RCC 7860 (cell line): ENCODE measurements at regions not wholly inside any gene's neighbourhood (a gene's known extent, or its start where the extent isn't known, plus 50 kb on each side); places are given as distances from the start of the nearest gene placed in this dataset.

Source experiments
- DNase-seq: peaks from one replicate; pipeline ENCODE4 v3.0.0-alpha.2; 2015; ENCODE audit warnings: low spot score
- FAIRE-seq: peaks from 2 replicates; lab custom pipeline; 2012; peaks lifted over from hg19 to GRCh38; lab: Jason Lieb, UNC

DNA sequence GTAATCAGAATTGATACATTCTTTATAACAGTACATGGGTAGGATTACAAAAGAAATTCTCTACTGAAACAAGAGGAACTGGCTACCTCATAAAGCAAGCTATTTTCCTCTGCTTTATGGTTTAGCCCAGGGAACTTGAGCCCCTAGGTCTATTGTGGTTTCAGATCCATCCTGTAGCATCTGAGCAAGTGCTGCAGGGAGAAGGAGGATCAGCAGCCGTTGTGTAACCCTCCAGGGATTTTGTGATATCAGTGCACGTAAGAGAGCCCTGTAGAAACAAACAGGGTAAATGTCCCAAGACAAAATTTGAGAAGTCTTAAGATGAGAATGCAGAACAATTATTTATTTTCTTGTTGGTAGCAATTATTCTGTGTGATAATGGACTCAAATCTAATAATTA, 165.2 kb upstream of the DEFB112 start:
- FAIRE-seq = no peak
- DNase-seq = no peak

DNA sequence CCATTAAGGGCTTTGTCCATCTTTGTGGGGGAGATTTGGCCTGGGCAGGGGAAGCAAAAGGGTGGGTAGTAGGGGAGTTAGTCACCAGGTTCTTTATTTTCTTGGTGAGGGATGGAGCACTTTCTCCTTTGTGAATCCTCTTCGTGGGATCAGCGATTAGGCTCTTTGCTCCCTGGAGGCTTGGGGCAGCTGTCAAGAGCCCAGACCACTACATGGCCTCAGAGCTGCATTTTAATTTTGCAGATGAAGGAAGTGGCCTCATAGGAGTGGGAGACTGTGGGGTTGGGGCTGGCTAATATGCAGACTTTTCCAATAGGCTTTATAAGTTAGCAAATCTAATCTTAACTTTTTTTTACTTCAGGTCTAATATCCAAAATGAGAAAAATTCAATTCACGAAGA, 168.1 kb upstream of the DEFB112 start:
- DNase-seq = no peak
- FAIRE-seq = no peak

DNA sequence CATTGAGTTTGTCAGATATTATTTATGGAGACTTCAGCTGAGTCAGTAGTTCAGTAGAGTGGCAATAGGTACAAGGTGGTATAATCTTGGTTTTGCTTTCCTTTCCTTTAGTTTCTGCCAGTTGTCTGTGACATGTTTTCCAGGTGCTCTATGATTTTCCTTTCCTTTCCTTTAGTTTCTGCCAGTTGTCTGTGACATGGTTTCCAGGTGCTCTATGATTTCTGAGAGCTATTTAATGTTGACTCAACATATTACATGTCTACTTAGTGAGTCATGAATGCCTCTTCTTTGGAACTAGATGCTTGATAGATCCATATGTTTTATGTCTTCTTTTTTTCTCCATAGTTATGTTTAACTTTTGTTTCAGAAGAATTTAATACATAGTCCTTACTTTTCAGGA, 186.4 kb upstream of the DEFB112 start:
- DNase-seq (no peak), FAIRE-seq (no peak)

DNA sequence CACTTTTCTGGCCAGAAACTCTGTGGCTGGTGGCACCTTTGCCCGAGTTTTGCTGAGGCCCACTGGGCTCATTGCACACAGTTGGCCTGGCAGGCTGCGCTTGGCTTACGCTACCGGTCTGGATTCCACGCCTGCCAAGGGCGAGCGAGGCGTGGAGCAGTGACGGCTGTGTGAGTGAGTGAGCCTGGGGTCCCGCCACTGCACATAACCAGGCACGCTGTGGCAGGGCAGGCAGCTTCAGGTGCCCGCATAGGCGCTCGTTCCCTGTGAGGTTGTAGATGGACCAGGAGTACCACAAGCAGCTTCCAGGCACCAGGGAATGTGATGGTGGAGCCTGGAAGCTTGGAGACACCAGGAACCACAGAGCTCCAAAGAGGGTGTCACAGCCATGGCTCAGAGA, 190.1 kb upstream of the DEFB112 start:
- DNase-seq (no peak), FAIRE-seq (no peak)

DNA sequence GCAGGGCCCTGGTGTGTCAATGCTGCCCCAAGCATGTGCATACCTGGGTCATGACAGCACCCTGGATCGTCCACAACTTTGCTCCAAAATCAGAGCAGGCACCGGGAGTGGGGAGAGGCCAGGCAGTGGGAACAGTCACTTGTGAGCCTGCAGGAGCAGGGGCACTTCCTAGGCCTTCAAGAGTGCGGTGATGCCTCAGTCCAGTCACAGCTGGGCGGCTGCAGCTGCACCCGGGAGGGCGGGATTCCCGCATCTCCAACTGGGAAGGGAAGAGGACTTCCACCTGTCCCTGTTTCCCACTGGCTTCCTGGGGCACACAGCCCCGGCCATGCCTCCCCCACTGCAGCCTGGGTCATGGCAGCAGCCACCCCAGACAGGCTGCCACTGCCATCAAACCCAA, 191.3 kb upstream of the DEFB112 start:
- FAIRE-seq = no peak

DNA sequence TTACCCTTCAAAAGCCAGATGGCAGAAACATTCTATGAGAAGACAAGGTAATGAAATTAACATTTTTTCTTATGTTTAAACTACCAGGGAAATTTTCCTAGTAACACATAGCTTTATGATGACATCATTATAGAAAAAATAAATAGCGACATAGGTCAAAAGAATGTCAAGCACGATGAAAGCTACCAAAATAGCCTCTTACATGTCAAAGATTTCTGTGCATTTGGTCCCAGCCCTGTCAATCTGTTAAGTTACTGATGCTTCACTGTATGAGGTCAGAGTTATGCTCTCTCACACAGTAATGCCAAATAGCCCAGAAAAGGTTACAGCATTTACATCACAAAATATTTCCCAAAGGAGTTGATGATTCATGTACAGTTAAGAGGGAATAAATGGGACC, 199.8 kb upstream of the DEFB112 start:
- no peak for FAIRE-seq
- DNase-seq = no peak

More for the DNA sequence above, 191.3 kb upstream of the DEFB112 start:
- no peak for DNase-seq

DNA sequence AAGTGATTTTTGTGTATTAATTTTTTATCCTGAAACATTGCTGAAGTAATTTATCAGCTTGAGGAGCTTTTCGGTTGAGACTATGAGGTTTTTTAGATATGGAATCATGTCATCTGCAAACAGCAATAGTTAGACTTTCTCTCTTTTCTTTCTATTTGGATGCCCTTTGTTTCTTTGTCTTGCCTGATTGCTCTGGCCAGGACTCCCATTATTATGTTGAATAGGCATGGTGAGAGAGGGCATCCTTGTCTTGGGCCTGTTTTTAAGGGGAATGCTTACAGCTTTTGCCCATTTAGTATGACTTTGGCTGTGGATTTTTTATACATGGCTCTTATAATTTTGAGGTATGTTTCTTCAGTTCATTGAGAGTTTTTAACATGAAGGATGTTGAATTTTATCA, 207.6 kb upstream of the DEFB112 start:
- FAIRE-seq = no peak
- DNase-seq = no peak

DNA sequence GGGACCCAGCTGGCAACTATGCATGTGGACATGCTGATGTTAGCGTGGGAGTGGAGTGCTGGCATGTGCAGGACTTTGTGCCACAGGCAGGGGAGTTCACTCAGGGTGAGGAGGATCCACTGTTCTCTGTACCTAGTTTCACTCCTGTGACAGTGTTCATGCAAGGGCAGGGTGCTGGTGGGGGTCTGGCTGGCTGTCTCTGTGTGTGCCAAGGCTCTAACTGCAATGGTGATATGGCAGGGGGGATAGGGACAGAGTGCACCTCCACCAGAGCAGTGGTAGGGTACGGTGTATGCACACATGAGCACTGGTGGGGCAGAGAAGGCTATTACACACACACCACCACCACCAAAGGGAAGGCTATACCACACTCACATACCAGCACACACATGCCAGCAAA, 210.2 kb upstream of the DEFB112 start:
- DNase-seq = no peak
- no peak for FAIRE-seq

DNA sequence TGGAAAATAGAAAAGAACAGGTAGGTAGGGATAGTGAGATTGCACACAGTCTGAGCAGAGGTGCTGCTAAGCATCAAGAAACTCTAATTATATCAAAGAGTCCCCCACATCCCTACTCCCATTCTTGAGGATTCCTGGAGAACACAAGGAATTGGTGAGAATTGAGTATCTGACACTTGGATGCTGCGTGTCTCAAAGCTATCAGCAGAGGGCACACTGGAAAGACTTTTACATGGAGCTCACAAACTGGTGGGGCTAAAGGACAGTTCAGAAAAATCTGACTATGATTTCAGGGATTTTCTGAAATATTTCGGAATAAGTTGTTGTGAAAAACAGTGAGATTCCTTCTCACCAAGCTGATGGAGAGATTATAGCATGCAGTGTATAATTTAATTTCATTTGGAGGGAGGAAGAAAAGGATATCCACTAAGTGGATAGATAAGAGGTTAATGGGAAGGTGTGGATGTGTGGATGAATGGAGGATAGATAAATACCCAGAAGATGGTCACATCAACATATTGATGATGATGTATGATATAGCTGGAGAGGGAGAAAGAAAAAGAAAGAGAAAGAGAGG, 215.4 kb upstream of the DEFB112 start:
- no peak for FAIRE-seq
- no peak for DNase-seq

DNA sequence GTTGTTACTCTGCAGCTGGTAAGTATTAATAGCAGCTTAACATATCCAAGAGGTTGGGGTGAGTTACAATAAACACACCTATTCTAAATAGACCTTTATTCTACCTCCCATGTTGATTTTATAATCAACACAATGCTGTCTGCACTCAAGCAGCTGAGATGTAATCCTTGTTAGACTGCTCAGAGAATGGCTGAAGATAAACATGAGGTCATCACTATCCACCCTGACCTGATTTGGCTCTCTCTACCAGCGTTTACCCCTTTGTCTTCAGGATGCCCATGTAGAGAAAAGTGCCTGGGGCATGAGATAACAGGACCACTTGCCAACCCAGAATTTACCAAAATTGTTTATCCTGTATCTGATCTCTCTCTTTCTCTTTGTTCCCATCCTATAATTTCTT, 220.7 kb upstream of the DEFB112 start:
- FAIRE-seq (no peak), DNase-seq (no peak)

DNA sequence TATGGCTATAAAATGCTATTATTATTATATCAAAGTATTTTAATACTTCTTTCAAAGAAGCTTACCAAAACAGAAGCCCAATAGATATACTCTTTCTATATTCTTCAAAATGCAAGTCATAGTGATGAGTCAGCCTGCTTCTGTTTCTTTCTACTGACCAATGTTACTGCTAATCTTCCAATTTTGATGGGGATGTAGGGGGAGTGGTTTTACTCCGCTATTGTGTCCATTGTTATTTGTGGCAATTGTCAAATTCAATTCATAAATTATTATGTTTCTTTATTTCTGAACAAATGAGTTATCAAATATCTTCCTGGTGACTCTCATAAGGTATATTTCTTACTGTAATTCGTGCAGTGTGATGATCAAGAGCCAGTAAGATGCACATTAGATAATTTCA, 221.5 kb upstream of the DEFB112 start:
- DNase-seq = no peak
- FAIRE-seq = no peak

DNA sequence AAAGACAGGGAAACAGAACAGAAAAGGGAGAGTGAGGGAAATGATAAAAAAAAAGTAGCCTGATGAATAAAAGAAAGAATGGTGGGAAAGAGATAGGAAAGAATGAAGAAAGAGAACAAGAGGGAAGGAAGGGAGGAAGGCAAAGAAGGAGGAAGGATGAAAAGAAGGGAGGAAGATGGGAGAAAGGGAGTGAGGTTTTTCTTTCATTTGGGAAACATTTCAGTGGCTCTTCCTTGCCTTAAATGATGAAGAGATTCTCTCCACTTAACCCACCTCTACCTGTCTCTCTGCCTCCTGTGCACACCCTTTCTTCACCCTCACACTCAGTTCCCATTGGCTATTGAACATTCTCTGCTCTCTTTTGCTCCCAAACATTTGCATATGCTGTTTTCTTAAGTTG, 222.1 kb upstream of the DEFB112 start:
- DNase-seq (no peak), FAIRE-seq (no peak)

DNA sequence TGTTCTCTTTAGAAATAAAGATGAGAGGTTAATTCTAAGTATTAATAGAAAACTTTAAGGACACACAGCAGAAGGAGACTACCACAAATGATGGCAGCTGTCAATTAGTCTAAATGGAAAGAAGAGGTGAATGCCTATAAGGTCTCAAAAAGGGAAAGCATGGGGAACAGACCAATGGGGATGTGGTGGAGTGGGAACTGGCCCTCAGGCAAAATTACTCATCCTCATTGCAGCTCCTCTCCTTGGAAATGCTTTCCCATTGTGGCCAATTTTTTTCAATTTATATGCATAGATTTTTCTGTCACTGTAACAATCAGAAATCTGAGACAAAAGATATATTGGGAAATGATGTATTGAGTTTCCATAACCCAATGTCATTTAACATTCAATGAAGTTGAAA, 222.9 kb upstream of the DEFB112 start:
- FAIRE-seq = no peak

DNA sequence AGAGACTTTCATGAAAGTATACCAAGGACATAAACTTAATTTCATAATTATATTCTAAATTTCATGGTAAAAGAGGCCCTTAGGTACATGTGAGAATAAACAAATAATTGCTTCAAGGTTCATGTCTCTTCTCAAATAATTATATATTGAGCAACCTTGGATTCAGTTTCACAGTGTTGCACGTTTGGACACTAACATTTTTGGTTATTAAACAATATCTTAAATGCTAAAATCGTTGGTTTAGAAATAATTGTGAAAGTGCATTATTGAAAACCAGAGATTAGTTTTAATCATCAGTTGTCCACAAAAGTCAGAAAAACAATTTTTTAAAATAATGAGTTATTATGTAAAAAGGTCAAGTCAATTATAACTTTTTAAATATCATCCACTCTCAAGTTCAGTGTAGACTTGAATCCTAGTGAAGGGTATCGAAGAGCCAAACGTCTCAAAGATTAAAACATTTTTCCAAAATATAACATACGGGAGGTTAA, 227.1 kb upstream of the DEFB112 start:
- no peak for FAIRE-seq

More for the DNA sequence above, 222.9 kb upstream of the DEFB112 start:
- no peak for DNase-seq

DNA sequence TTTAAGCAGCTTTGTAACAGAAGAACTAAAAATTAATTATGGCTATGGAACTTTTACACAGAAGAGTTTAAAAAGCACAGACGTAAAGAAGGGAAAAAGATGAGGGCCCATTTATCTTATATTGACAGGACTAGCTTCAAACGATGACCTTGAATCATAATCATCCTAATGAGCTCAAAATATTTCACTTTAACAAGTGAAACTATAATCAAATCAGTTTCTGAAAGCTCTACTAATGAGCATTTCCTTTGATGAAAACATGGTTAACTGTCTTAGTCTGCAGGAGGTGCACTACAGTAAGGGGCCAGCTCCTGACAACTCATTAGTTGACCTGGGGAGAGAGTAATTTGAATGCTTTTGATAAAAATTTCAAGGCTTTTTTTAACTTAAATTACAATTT, 228.0 kb upstream of the DEFB112 start:
- no peak for FAIRE-seq
- DNase-seq = no peak

More for the DNA sequence above, 227.1 kb upstream of the DEFB112 start:
- DNase-seq = no peak

DNA sequence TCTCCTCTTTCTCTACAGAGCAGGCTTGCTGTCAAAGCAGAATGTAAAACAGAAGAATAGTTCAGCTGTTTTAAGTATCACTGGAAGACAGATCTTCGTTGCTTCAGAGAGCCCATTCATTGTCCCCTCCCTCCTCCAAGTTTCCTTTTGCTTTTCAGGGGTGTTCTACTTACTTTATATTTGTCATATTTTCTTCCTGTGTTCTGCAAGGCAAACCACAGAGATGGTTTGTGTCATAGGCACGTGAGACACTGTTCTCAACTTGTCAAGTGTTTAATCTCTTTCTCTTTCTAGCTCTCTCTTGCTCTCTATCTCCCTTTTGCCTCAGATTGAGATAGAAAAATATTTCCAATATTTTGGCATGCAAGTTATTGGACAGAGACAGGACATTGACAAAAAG, 228.9 kb upstream of the DEFB112 start:
- DNase-seq = no peak
- FAIRE-seq = no peak

DNA sequence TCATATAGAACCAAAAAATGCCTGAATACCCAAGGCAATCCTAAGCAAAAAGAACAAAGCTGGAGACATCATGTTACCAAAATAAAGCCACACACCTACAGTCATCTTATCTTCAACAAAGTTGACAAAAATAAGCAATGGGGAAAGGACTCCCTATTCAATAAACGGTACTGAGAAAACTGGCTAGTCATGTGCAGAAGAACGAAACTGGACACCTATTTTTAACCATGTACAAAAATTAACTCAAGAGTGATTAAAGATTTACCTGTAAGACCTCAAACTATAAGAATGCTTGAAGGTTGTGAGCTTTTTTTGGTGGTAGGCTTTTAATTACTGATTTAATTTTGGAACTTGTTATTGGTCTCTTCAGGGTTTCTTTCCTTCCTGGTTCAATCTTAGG, 236.0 kb upstream of the DEFB112 start:
- DNase-seq (no peak), FAIRE-seq (no peak)

DNA sequence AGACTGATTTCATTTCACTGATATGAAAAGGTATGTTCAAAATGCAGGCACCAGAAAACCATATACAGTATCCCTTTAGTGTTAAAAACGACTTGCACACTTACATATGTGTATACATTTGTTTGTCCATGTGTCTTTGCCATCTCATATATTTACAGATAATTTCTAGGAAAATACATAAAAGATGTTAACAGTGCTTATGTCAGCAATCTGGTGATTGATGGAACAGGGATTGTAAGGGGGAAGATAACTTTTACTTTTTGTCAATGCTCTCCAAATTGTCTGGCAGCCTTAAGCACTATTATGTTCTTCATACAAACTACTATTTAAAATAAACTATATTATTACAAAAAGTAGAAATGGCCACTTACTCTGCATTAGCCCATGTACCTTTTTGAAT, 238.5 kb upstream of the DEFB112 start:
- DNase-seq (no peak), FAIRE-seq (no peak)

DNA sequence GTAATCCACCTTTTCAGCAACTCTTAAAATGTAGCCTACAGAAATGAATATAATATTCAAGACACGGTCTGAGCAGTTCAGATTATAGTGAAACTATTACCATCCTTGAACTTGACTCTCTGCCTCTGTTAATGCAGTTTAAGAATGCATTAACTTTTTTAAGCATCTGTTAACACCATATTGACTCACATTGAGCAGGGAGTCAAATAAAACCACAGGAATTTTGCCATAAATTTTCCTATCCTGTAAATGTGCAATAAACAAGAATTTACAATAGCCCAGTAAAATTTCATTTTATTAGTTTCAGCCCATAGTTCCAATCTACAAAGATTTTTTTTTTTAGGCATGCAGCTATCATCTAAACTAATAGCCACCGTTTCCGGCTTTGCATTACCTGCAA, 239.2 kb upstream of the DEFB112 start:
- no peak for DNase-seq
- no peak for FAIRE-seq

DNA sequence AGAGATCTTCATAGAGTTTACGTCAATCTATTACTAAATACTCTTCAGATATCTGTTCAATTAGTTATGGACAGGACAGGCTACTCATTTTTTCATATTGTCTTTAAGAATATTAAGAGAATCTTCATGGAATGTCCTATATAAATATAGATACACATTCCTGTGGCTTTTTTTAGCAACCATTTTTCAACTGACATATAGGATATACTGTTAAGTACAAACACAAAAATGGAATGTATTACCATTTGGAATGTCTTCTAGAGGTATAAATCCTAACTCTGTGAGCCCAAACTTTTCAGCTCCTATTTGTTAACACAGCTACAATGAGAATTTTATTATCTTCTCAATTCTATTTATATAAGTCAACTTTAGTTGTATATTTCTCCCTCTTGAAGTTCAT, 239.6 kb upstream of the DEFB112 start:
- DNase-seq = no peak
- no peak for FAIRE-seq

DNA sequence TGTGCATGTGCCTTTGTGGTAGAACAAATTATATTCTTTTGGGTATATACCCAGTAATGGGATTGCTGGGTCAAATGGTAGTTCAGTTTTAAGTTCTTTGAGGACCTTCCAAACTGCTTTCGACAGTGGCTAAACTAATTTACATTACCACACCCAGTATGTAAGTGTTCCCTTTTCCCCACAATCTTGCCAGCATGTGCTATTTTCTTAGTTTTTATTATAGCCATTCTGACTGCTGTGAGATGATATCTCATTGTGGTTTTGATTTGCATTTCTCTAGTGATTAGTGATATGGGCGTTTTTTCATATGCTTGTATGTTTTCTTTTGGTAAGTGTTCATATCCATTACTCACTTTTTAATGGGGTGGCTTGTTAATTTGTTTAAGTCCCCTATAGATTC, 251.6 kb upstream of the DEFB112 start:
- FAIRE-seq (no peak), DNase-seq (no peak)

DNA sequence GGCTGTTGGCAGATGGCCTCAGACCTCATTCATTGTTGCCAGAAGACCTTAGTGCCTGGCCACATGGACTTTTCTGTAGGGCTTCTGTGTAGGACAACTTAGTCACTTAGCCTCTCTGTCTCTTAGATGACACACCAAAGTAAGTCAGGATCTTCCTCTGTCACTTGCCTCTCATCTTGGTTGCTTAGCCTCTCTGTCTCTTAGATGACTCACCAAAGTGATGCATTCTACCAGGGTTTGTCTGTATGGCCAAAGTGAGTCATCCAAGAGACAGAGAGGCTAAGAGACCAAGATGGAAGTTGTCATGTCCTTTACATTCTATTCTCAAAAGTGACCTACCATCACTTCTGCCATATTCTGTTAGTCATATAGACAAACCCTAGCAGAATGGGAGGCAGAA, 255.9 kb upstream of the DEFB112 start:
- DNase-seq = peak; percentile 20

DNA sequence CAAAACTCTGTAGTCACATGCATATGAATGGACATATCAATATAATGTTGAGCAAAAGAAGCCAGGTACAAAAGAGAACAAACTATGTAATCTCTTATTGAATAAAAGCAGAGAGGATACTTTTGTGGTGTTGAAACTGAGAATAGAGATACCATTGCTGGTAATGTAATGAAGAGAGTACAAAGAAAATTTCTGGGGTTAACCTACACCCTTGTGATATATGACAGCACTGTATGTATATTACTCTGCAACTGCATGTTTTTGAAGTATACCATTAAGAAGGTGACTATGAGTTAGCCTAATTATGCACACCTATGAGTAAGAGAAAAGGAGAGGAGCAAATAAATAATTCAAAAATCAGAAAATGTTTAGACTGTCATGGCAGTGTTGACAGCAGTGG, 268.8 kb upstream of the DEFB112 start:
- FAIRE-seq (no peak), DNase-seq (no peak)

More for the DNA sequence above, 255.9 kb upstream of the DEFB112 start:
- no peak for FAIRE-seq
